ENCODE measurements at regions not wholly inside any gene's neighbourhood (a gene's known extent, or its start where the extent isn't known, plus 50 kb on each side); places are given as distances from the start of the nearest gene placed in this dataset.

DNA sequence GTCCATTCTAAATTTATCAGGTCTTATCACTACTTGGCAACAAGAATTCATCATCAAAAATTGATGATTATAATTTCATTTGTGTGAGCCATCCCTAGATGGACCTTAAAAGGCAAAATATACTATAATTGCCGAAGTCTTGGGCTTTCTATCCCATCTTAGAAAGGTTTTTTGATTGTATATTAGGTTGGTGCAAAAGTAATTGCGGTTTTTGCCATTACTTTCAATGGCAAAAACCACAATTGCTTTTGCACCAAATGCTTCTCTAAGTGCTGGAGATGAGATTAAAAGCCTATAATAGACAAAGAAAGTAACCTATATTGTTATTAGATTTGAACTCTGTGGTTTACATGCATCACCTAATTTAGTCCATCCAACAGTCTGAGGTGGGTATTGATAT lies 612.9 kb downstream of the ZNF385D start:
- Histone ChIP-seq H3K4me3 (no peak overlapping the region), H3K4me1 (peaks cover 13% of the 10 kb centered on the region), H2AFZ (replicated peaks) (no peak overlapping the region), H3K27ac (no peak overlapping the region), H3F3A (ENCODE audit: low read depth) (peaks cover 8% of the 10 kb centered on the region), H3K9me3 (ENCODE audit: low read depth) (no peaks in the 10 kb centered on the region), H4K20me1 (ENCODE audit: low read depth) (no peaks in the 10 kb centered on the region), H3K36me3 (no peaks in the 10 kb centered on the region), H3K27me3 (no peaks in the 10 kb centered on the region), H3K79me2 (ENCODE audit: low read depth) (no peaks in the 10 kb centered on the region), H3K4me2 (no peak overlapping the region), H3K9ac (no peak overlapping the region)
- H3K4me1 Mint-ChIP-seq: peaks cover 11% of the 10 kb centered on the region
- no peaks in the 10 kb centered on the region for H3K36me3 Mint-ChIP-seq
- TF ChIP-seq, protein P1, sequence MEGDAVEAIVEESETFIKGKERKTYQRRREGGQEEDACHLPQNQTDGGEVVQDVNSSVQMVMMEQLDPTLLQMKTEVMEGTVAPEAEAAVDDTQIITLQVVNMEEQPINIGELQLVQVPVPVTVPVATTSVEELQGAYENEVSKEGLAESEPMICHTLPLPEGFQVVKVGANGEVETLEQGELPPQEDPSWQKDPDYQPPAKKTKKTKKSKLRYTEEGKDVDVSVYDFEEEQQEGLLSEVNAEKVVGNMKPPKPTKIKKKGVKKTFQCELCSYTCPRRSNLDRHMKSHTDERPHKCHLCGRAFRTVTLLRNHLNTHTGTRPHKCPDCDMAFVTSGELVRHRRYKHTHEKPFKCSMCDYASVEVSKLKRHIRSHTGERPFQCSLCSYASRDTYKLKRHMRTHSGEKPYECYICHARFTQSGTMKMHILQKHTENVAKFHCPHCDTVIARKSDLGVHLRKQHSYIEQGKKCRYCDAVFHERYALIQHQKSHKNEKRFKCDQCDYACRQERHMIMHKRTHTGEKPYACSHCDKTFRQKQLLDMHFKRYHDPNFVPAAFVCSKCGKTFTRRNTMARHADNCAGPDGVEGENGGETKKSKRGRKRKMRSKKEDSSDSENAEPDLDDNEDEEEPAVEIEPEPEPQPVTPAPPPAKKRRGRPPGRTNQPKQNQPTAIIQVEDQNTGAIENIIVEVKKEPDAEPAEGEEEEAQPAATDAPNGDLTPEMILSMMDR (IDR thresholded peaks at IDR 0.05): no peak
- TF ChIP-seq EZH2phosphoT487 (IDR thresholded peaks at IDR 0.05) (no peak), EZH2 (IDR thresholded peaks at IDR 0.05) (no peak)
- no peak overlapping the region for H3K27ac Mint-ChIP-seq
- H3K27me3 Mint-ChIP-seq (ENCODE audit: insufficient read depth, low read depth): no peaks in the 10 kb centered on the region
- no peak for DNase-seq (ENCODE audit: low spot score)
- H3K4me3 Mint-ChIP-seq: no peak overlapping the region
- no peaks in the 10 kb centered on the region for H3K9me3 Mint-ChIP-seq

DNA sequence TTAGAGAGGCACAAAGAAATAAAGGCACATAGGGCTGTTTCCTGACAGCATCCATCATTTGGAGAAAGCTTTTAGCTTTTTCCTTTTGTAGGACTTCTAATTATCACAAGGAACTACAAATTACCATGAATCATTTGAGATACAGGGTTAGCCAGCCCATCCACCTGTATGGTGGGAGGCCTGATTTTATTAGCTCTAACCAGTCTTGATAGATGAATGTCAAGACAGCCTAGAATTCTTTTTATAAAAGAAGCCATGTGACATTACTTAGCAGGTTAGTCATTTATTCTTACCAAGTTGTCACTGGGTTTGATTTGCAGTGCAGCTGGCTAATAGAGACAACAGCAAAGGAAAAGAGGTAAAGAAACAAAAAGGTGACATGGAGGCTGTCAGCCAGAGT lies 618.1 kb downstream of the ZNF385D start:
- Mint-ChIP-seq H3K36me3 (no peaks in the 10 kb centered on the region), H3K9me3 (peaks cover 4% of the 10 kb centered on the region), H3K4me3 (no peak overlapping the region), H3K27ac (no peak overlapping the region), H3K4me1 (peaks cover 6% of the 10 kb centered on the region), H3K27me3 (ENCODE audit: insufficient read depth, low read depth) (no peaks in the 10 kb centered on the region)
- Histone ChIP-seq H3K27me3 (no peaks in the 10 kb centered on the region), H3K79me2 (ENCODE audit: low read depth) (no peaks in the 10 kb centered on the region), H3K9ac (no peak overlapping the region), H3K36me3 (no peaks in the 10 kb centered on the region), H4K20me1 (ENCODE audit: low read depth) (no peaks in the 10 kb centered on the region), H2AFZ (replicated peaks) (peak overlapping the region; percentile 50), H3K4me3 (no peak overlapping the region), H3K9me3 (ENCODE audit: low read depth) (no peaks in the 10 kb centered on the region), H3F3A (ENCODE audit: low read depth) (no peaks in the 10 kb centered on the region), H3K27ac (no peak overlapping the region), H3K4me1 (peaks cover 7% of the 10 kb centered on the region), H3K4me2 (no peak overlapping the region)
- DNase-seq (ENCODE audit: low spot score): no peak
- TF ChIP-seq, protein P1 (IDR thresholded peaks at IDR 0.05): no peak
- no peak for TF ChIP-seq EZH2phosphoT487 (IDR thresholded peaks at IDR 0.05)
- no peak for TF ChIP-seq EZH2 (IDR thresholded peaks at IDR 0.05)

DNA sequence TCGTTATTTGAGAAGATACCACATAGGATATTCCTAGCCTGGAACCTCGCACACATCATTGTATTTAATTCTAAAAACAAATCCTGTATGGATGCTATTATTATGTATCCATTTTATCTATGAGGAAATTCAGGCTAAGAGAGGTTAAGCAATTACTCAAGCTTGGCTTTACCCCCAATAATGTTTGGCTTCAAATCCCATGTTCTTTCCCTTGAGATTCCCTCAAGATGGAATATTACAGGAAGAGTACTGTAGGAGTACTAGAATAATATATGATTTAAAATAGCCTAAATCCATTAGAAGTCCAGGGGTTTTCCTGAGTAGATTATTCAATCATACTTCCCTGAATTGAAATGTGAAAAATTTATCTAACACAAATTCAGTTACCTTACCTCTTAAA lies 630.2 kb downstream of the ZNF385D start:
- no peaks in the 10 kb centered on the region for H3K4me1 Mint-ChIP-seq
- TF ChIP-seq EZH2 (IDR thresholded peaks at IDR 0.05): no peak
- DNase-seq (ENCODE audit: low spot score): no peak
- H3F3A ChIP-seq (ENCODE audit: low read depth): no peaks in the 10 kb centered on the region
- H3K9me3 Mint-ChIP-seq: peaks cover 2% of the 10 kb centered on the region
- H4K20me1 ChIP-seq (ENCODE audit: low read depth): no peaks in the 10 kb centered on the region
- H3K9ac ChIP-seq: no peak overlapping the region
- no peaks in the 10 kb centered on the region for H3K36me3 ChIP-seq
- H3K27ac Mint-ChIP-seq: no peak overlapping the region
- H3K4me3 ChIP-seq: no peak overlapping the region
- no peaks in the 10 kb centered on the region for H3K27me3 Mint-ChIP-seq (ENCODE audit: insufficient read depth, low read depth)
- H3K9me3 ChIP-seq (ENCODE audit: low read depth): no peaks in the 10 kb centered on the region
- no peaks in the 10 kb centered on the region for H3K4me1 ChIP-seq
- H3K79me2 ChIP-seq (ENCODE audit: low read depth): no peaks in the 10 kb centered on the region
- H3K4me3 Mint-ChIP-seq: no peak overlapping the region
- no peaks in the 10 kb centered on the region for H3K36me3 Mint-ChIP-seq
- H3K4me2 ChIP-seq: no peak overlapping the region
- no peak overlapping the region for H3K27ac ChIP-seq
- H3K27me3 ChIP-seq: no peaks in the 10 kb centered on the region
- H2AFZ ChIP-seq (replicated peaks): no peak overlapping the region

DNA sequence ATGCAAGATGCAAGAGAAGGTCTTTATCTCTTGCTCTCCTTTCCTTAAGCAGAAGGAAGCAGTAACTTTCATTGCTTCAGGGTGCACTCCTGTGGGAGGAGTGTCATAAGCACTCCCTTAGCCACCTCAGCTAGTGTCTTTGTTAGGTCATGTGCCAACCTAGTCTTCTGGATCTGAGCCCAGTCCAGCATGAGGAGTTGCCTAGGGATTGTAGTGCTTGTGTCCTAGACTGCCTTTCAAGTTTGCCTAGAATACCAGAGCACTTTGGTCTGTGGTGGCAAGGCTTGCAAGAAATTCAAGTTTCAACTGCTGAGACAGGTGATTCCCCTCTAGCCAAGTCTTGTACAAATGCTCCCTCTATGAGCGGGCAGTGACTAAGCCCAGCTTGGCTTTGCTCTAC lies 633.6 kb downstream of the ZNF385D start:
- Histone ChIP-seq H3K27ac (no peak overlapping the region), H3K36me3 (no peaks in the 10 kb centered on the region), H3K4me1 (no peaks in the 10 kb centered on the region), H3K9me3 (ENCODE audit: low read depth) (no peaks in the 10 kb centered on the region), H3K27me3 (no peaks in the 10 kb centered on the region), H2AFZ (replicated peaks) (no peak overlapping the region), H3K4me3 (no peak overlapping the region), H4K20me1 (ENCODE audit: low read depth) (no peaks in the 10 kb centered on the region), H3K4me2 (no peak overlapping the region), H3K9ac (no peak overlapping the region), H3F3A (ENCODE audit: low read depth) (no peaks in the 10 kb centered on the region), H3K79me2 (ENCODE audit: low read depth) (no peaks in the 10 kb centered on the region)
- Mint-ChIP-seq H3K36me3 (no peaks in the 10 kb centered on the region), H3K4me3 (no peak overlapping the region), H3K9me3 (no peaks in the 10 kb centered on the region), H3K4me1 (no peaks in the 10 kb centered on the region), H3K27me3 (ENCODE audit: insufficient read depth, low read depth) (no peaks in the 10 kb centered on the region), H3K27ac (no peak overlapping the region)
- TF ChIP-seq EZH2phosphoT487 (IDR thresholded peaks at IDR 0.05): no peak
- no peak for DNase-seq (ENCODE audit: low spot score)
